WI38 (cell line): ENCODE measurements at regions not wholly inside any gene's neighbourhood (a gene's known extent, or its start where the extent isn't known, plus 50 kb on each side); places are given as distances from the start of the nearest gene placed in this dataset.

Experiments used
- H3K4me3 ChIP-seq: 2 replicates; pipeline ENCODE4 v1.5.1; 2011; ENCODE audit warnings: low read depth, mild to moderate bottlenecking, control low read depth, low read length
- TF ChIP-seq, protein P1 (sequence below): IDR thresholded peaks from 2 replicates; pipeline ENCODE4 v1.5.1; 2012; ENCODE audit warnings: low read depth, mild to moderate bottlenecking, control low read depth, low read length

DNA sequence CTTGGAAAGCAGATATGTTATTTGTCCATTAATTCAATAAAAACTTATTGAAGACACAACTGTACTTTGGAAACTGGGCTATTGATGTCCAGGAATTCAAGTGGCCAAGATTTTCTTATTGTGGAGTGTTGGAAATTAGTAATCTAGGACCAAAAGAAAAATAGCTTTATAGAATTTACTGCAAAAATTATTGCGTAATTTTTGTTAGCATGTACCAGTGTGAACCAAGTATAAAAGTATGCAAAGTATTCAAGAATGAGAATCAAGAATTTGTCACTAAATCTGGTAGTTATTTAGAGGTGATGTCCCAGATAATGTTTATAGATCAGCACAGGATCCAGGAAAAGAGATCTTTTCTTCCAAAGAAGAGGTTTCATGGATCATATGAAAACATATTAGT is 468.9 kb upstream of the CTSO start:
- TF ChIP-seq, protein P1, sequence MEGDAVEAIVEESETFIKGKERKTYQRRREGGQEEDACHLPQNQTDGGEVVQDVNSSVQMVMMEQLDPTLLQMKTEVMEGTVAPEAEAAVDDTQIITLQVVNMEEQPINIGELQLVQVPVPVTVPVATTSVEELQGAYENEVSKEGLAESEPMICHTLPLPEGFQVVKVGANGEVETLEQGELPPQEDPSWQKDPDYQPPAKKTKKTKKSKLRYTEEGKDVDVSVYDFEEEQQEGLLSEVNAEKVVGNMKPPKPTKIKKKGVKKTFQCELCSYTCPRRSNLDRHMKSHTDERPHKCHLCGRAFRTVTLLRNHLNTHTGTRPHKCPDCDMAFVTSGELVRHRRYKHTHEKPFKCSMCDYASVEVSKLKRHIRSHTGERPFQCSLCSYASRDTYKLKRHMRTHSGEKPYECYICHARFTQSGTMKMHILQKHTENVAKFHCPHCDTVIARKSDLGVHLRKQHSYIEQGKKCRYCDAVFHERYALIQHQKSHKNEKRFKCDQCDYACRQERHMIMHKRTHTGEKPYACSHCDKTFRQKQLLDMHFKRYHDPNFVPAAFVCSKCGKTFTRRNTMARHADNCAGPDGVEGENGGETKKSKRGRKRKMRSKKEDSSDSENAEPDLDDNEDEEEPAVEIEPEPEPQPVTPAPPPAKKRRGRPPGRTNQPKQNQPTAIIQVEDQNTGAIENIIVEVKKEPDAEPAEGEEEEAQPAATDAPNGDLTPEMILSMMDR: no peak
- H3K4me3 ChIP-seq: no peak overlapping the region

DNA sequence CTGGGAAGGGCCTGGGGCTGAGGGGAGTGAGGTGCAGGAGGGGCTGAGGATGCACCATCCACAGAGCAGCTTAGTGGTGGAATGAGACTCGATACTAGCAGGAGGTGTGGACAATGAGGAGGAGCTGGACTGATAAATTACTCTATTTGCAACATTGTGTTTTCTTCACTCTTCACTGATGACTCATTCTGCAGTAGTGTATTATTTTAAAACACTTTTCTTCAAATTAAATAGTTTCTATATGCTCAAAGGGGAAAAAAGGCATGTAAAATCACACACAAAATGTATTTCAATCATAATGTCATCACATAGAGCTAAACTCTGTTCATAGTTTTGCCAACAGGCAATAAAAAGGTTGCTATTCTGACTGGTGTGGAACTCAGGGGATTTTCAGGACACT is 467.0 kb upstream of the CTSO start:
- TF ChIP-seq, protein P1: no peak
- no peak overlapping the region for H3K4me3 ChIP-seq

DNA sequence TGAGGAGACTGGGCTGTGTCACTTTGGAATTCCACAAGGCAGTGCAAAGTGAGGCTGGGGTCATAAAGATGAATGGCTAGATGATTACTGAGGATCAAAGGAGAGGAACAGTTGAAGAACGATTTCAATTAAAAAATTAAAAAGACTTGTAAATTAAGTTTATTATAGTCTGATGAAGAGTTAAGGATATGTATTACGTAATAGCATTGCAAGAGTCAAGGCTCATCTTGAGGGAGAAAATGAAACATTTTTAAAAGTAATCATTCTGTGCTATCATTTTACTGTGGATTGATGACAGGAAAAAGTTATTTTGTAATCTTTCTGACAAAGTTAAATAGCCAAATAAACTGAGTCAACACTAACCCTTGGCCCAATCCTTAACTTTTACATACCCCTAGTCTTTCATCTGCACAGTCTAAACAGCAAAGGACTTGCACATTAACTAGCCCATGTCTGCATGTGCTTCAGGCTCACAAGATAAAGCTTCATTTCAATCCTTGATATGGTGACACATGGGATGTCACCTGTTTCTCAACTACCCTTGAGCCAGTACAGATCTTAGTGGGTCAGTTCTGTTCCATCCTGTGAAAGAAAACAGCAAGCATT is 465.5 kb upstream of the CTSO start:
- H3K4me3 ChIP-seq: no peak overlapping the region
- TF ChIP-seq, protein P1: no peak

DNA sequence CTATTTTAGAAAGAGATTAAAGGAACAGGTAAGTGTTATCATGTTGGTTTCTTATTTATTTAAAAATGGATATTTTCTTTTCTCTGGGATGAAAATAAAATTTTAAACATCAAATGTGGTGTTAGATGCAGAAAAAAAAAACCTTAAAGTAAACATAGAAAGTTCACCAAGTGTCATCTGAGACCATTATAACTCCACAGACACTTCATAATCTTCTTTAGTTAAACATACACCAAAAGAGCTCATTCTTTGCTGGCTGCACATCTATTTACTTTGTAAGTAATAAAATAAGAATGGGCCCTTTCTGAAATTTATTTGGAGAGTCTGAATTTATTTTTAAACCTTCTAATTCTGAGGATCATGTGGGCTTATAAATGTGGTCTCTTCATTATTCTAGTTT is 460.7 kb upstream of the CTSO start:
- TF ChIP-seq, protein P1: no peak
- H3K4me3 ChIP-seq: no peak overlapping the region

DNA sequence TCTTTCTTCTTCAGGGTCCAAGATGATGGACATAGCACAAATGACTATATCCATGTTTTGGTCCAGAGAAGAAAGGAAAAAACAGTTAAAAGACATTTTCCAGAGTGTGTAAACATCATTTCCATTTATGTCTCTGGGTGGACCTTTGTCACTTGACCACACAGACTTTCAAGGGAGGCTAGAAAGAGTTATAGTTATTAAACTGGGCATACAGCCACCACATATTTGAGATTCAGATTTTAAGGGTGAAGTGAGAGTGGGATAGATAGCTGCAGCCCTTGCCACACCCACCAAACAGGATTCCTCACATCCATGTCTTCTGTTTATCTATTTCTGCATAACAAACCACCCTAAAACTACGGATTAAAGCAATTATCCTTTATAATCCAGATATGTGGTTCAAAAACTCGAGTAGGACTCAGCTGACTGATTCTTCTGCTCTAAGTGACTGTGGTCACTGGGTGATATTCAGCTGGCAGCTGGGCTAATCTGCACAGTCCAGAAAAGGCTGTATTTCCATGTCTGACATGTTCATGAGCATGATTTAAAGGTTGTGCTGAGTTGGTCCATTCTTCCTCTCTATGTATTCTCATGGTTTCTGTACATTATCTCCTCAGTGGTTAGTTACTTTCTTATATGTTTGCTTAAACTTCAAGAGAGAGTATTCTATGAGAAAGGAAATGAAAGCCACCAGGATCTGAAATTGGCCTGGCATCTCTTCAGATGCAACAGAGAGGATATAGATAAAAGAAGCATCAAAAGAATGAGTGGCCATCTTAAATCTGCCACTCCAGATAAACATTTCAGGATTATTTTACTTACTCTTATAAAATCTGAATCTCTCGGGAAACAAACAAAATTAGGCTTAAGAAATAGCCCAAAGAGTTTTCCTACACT is 459.8 kb upstream of the CTSO start:
- TF ChIP-seq, protein P1: no peak
- H3K4me3 ChIP-seq: no peak overlapping the region

DNA sequence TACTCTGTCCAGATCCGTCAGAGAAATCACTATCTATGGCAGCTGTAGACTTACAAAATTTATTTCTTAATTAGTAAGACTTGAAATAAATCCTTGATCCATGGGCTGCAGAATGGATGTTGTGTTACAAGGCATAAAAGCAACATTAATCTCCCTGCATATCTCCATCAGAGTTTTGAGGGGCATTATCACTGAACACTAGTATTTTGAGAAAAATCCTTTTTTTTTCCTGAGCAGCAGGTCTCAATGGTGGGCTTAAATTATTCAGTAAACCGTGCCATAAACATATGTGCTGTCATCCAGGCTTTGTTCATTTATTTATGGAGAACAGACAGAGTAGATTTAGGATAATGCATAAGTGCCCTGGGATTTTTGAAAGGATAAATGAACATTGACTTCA is 457.9 kb upstream of the CTSO start:
- H3K4me3 ChIP-seq: no peak overlapping the region
- TF ChIP-seq, protein P1: no peak

DNA sequence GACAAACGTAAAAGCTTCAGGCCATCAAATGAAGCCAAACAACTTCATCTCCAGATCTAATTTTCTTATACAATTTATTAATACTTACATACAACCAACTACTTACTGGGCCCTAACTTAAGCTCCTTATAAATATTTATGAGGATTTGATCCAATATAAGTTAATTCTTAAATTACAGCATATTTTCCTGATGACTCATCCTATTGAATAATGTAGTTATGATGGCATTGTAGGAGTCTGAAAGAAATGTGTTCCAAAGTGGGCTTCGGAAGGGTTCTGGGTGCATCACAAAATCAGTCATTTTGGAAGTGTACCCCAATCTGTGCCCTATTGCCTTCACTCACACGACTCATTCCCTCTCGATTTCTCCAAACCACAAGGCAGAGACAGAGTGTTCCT is 455.1 kb upstream of the CTSO start:
- no peak overlapping the region for H3K4me3 ChIP-seq
- TF ChIP-seq, protein P1: no peak
